SKM-1 (cell line): ENCODE measurements at regions not wholly inside any gene's neighbourhood (a gene's known extent, or its start where the extent isn't known, plus 50 kb on each side); places are given as distances from the start of the nearest gene placed in this dataset.

ENCODE experiments used
- DNase-seq: peaks from one replicate; lab custom pipeline; 2025; ENCODE audit not compliant: unreplicated experiment; lab: John Stamatoyannopoulos, UW

- DNase-seq, result no peak
These were observed 126.0 kb upstream of the PARP11 start for GRCh38 chr12:3998968-3999792.

DNA sequence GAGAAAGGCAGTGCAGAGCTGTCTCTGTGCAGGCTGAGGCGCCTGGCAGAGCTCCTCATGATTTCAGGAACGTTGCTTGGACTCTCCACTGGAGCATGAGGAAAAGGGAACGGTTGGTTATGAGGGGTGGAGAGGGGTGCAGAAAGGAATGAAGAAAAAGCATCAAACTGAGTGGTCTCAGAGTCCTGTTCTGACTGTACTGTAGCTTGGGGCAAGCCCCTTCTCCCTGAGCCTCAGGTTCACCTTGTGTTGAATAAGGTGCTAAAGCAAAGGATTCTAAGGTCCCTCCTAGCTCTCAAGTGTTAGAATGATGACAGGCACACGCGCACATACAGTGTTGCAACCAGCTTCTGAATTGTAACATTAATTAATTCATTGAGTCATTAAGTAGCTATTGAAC, 125.2 kb upstream of the PARP11 start:
- no peak for DNase-seq

DNA sequence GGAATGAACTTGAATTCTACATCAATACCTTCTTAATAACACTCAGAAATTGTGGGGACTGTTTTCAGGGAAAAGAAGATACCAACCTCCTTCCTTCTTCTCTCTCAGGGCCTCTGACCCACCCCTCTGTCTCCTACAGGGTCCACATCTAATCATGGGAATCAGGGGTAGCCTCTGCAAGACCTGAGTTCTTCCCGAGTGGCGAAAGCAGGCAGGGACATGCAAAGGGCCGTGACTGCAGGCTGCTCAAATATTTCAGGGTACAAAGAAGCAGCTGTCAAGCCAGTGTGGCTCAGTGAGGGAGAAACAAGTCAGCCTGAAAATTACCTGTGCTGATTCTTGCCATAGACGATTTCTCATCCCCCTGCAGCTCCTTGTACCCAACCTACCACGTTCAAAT, 123.1 kb upstream of the PARP11 start:
- DNase-seq, result no peak

DNA sequence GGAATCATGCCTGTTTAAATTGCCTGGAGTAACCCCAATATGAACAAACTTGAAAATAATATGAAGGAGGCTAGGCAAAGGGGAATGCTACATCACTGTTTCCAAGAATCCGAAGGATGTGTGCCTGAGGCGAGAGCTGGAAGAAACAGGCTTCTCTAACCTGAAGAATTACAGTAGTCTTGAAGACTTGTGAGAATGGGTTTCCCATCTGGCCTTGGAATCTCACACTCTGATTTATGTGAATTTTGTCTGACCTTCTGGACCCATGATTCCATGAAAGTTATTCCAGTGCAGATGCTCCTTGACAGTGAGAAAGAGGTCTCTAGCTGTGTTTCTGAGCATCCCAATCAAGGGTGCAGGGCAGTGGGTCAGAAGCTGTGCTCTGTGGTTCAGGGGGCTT, 122.1 kb upstream of the PARP11 start:
- DNase-seq, result no peak

GRCh38 chr12:3994500-3994899, 121.3 kb upstream of the PARP11 start:
- no peak for DNase-seq

- no peak for DNase-seq
These were observed 119.7 kb upstream of the PARP11 start for GRCh38 chr12:3992945-3993344.

DNA sequence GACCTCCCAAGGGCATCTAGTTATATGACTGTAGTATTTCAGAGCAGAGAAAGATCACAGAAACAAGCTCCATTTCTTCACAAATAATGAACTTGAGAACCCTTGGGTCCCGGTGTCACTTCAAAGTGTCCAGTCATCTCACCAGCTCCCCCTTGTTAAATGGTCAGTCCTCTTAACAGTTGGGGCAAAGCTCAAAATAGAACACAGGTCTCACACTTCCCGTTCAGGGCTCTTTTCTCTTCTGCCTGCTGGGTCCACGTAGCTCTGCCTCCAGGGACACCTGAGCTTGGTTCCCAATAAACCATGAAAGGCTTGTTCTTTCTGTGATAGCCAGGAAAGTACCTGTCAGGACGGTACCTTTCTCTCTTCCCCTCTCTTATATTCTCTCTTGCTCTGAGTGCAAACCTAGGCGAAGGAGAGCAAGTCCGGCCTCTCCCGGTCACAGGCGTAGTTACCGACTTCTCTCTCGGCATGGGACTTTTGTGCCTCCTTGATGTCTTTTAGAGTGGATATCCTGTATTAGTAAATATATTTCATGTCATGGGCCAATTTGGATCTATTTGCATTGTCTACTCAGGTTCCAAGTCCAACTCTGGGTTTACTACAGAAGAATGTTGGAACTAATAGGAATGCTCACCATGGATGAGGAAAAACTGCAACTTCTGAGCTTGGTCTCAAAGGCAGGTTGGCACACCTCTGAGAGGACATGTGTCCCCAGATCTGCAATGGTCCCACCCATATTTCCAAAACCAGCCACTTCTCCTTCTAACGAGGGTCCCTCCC, 118.8 kb upstream of the PARP11 start:
- DNase-seq, result no peak

DNA sequence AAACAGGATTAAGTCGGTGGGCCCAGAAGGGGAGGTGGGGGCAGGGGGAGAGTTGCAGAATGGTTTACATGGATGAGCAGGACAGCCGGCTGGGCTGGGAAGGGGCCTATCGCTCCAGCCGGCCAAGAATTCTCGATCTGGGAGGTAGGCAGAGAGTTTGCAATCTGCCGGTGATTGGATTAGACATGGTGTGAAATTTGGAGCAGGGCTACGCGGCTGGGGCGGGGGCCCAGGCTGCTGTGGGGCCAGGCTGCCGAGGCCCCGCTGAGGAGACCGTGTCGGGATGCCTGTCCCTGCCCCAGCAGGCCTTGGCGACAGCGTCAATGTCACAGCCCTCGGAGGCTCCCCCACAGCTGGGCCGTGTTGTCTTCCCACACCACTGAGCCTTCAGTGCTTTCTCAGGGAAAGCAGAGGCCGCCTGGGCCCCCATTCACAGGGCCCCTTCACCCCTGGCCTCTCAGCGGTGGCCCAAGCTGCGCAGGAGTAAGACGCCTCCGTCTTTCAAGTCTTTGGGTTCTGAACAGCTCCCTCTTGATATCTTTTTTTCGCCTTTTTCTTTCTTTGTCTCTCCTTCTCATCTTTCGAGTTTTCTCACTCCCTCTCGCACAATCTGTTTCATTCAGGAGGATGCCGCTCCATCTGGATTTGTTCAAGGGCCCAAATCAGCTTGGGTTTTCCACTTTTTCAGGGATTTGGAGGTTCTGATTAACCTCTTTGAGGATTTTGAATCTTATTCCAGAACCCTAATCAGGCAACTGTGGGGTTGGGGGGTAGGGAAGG, 117.5 kb upstream of the PARP11 start:
- DNase-seq, result no peak

DNA sequence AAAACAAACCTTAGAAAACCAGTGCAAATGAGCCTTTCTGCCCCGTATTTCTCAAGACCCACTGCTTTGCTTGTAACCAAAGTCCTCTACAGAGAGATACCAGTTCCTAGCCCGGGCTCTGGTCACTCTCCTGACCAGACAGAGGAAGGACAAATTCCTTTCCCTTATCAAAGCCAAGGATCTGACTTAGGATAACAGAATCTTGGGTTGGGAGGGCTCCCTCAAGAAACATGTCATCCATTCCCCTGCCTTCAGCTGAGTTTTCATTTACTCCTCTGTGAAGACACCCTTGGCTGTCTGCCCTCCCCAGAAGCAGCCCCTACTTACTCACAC, 116.0 kb upstream of the PARP11 start:
- DNase-seq, result no peak

GRCh38 chr12:3988519-3989217, 115.5 kb upstream of the PARP11 start:
- no peak for DNase-seq

GRCh38 chr12:3987571-3987970, 114.4 kb upstream of the PARP11 start:
- no peak for DNase-seq

DNA sequence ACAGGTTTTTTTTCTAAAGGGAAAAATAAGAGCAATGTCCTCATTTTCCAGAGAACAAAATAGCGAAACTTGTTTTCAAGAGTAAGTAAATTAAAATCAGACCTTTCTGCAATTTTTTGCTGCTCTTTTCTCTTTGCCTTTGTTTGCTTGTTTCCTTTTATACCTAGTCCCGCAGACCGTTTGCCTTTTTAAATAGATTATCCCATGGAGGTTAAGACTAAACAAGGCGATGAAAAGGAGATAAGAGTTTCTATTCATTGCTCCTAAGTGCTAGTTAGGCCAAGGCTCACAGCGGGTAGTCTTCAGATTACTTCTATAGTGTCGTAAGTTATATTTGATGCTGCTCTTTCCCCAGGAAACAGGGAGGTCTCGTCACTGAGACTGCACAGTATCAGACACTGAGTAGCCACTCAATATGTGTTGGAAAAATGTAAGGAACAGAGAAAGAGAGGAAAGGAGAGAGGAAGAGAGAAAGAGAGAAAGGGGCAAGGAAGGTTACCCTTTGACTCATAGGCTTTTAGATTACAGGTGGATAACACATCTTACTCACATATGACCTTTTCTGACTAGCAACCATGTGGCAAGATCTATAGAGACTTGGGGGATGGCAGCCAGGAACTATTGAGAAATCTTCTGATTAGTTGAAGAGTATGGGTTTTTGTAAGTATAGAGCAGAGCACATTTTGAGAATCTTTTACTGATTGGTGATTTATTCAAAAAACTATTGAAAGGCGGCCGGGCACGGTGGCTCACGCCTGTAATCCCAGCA, 107.5 kb upstream of the PARP11 start:
- DNase-seq, result no peak

- no peak for DNase-seq
These were observed 104.4 kb upstream of the PARP11 start for GRCh38 chr12:3977621-3978020.

GRCh38 chr12:3976351-3976938, 103.2 kb upstream of the PARP11 start:
- no peak for DNase-seq

DNA sequence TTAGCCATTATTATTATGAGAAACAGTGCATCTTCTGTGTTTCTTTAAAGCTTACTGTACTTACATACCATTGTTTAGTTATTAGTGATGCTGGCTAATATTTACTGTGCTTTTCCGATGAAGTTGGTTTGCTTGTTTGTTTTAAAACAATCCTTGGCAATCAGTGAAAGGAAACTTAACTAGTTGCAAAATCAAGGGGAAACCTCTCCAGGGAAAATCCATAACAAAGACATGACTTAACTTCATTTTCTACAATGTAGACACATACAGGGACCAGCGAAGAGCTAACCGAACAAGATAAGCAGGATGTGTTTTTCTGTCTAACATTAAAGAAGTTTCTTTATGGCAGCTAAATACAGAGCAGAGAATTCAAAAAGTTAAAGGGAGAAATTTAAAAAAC, 102.5 kb upstream of the PARP11 start:
- no peak for DNase-seq

- no peak for DNase-seq
These were observed 101.7 kb upstream of the PARP11 start for GRCh38 chr12:3974883-3975282.

DNA sequence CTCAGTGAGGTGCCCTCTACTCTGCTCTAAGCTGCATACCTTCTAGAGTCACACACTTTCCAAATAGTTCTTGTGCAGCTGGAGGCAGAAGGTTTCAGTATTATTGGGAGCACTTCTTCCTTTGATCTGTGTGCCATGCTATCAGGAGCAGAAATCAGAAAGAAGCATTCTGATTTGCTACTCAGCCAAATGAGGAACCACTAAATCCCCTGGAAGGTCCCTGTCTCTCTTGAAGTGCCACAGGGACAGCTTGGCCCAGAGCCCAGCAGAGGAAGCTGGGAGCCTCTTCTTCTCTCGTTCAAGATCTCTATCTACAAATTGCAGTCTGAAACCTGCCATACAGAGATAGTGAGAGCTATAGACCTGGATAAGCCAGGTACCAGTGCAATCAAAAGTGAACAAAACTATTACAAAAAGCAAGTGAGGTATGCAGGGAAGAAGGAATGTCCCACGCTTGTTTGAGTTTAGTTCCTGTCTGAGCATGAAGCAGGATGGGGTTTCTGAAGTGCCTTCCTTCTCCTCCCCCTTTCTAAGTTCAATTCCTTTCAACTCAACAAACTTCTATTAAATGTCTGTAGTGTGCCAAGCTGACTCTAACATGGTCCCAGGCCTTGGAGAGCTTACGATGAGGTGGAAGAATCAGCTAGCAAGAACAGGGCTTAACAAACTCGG, 100.9 kb upstream of the PARP11 start:
- no peak for DNase-seq

DNA sequence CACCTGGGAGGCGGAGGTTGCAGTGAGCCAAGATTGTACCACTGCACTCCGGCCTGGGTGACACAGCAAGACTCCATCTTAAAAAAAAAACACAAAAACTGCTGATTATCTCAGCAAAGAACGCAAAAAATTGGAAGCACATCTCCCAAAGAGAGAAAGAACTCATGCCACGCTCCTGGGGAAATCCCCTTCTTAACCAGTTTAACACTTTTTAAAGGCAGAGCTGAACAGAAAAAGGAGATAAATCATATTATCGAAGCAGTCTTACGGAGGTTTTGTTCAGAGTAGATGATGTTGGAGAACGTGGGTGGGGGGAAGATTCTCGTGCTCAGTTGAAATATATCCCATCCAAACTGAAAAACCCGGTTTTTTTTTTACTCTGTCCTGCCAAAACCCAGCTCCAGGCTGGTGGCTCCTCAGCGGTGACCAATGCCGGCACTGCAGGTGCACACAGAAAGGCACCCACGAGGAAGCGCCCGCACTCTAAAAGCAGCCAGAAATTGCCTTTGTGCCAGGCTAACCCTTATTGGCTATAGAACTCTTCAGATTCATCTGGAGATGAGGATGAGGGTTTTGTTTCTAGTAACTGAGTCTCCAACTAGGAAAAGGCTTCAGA, 100.2 kb upstream of the PARP11 start:
- no peak for DNase-seq

GRCh38 chr12:3972576-3972975, 99.4 kb upstream of the PARP11 start:
- DNase-seq, result no peak
